Activated CD4-positive, alpha-beta memory T cell treated with anti-CD3 and anti-CD28 coated beads, Interleukin-2, amount 10 ng/mL, durations not matched to agents 7 days and 5 days (primary cell): ENCODE measurements at regions not wholly inside any gene's neighbourhood (a gene's known extent, or its start where the extent isn't known, plus 50 kb on each side); places are given as distances from the start of the nearest gene placed in this dataset.

Source experiments
- CTCF ChIA-PET: fragments of 350-600 bp; sonication (Branson Sonifier 250); formaldehyde crosslinking; loops from one replicate; lab custom pipeline; 2021; ENCODE audit warnings: antibody characterized with exemption, inconsistent platforms; lab: Charles Lee
- POLR2A ChIA-PET: fragments of 350-600 bp; sonication (Branson Sonifier 250); formaldehyde crosslinking; loops from one replicate; lab custom pipeline; 2021; ENCODE audit warnings: antibody characterized with exemption; lab: Charles Lee
- DNase-seq: peaks from one replicate; pipeline ENCODE4 v3.0.0-alpha.2; 2020
- H3K27ac Mint-ChIP-seq: one replicate; pipeline ENCODE4 v1.8.0; 2021; ENCODE audit warnings: mild to moderate bottlenecking, mixed read lengths
- H3K27me3 Mint-ChIP-seq: one replicate; pipeline ENCODE4 v1.8.0; 2021; ENCODE audit warnings: mixed read lengths
- H3K36me3 Mint-ChIP-seq: one replicate; pipeline ENCODE4 v1.8.0; 2021; ENCODE audit warnings: low read depth, mixed read lengths
- H3K4me1 Mint-ChIP-seq: one replicate; pipeline ENCODE4 v1.8.0; 2021; ENCODE audit warnings: mixed read lengths
- H3K4me3 Mint-ChIP-seq: one replicate; pipeline ENCODE4 v1.8.0; 2021; ENCODE audit warnings: mild to moderate bottlenecking, mixed read lengths
- H3K9me3 Mint-ChIP-seq: one replicate; pipeline ENCODE4 v1.8.0; 2021; ENCODE audit warnings: mixed read lengths

DNA sequence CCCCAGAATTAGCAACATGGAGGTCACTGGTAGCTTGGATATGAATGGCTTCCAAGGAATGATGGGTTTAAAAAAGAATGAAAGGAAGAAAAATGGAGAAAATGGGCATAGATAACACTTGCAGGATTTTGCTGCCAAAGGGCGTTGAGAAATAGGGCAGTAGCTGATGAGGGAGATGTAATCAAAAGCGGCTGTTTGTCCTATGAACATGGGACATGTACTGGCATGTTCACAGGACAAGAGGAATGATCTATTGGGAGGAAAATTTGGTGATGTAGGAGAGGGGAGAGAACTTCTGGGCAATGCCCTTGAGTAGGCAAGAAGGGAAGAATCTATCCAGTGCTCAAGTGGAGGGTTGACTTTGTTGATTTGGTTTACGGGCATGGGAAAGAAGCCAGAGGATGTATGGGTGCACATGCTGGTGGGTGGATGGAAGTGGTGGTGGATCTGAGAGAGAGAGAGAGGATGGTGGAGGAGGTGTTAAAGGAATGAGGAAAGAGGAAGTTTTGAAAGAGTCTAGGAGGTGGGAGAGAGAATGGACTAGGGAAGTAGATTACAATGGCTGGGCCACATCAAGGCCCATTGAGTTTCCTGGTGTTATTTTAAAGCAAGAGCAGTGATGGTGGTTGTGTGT is 115.1 kb upstream of the MVB12B start:
- H3K27me3 Mint-ChIP-seq = peaks cover 21% of the 10 kb centered on the region
- no peak overlapping the region for H3K27ac Mint-ChIP-seq
- no peaks in the 10 kb centered on the region for H3K36me3 Mint-ChIP-seq
- no peak overlapping the region for H3K4me3 Mint-ChIP-seq
- H3K4me1 Mint-ChIP-seq = no peaks in the 10 kb centered on the region
- DNase-seq = no peak
- ChIA-PET CTCF (no interaction called here), POLR2A (no interaction called here)
- H3K9me3 Mint-ChIP-seq = peaks cover 4% of the 10 kb centered on the region

DNA sequence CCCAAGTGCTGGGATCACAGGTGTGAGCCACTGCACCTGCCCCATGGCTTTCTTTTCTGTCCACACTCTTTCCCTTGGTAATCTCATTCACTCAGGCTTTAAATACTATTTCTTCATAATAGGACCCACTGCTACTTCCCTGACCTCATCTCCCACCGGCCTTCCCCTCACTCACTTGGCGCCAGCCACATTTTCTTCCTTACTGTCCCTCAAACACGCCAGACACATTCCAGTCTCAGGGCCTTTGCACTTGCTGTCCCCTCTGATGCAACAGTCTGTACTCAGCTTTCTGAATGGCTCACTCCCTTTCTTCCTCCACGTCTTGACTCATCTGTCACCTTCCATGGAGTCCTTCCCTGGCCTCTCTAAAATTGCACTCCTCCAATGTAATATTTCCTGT is 111.1 kb upstream of the MVB12B start:
- H3K27me3 Mint-ChIP-seq = peaks cover 31% of the 10 kb centered on the region
- no peak overlapping the region for H3K27ac Mint-ChIP-seq
- no peaks in the 10 kb centered on the region for H3K36me3 Mint-ChIP-seq
- no peaks in the 10 kb centered on the region for H3K4me1 Mint-ChIP-seq
- no peak for DNase-seq
- peaks cover 4% of the 10 kb centered on the region for H3K9me3 Mint-ChIP-seq
- H3K4me3 Mint-ChIP-seq = no peak overlapping the region
- ChIA-PET CTCF (no interaction called here), POLR2A (no interaction called here)

DNA sequence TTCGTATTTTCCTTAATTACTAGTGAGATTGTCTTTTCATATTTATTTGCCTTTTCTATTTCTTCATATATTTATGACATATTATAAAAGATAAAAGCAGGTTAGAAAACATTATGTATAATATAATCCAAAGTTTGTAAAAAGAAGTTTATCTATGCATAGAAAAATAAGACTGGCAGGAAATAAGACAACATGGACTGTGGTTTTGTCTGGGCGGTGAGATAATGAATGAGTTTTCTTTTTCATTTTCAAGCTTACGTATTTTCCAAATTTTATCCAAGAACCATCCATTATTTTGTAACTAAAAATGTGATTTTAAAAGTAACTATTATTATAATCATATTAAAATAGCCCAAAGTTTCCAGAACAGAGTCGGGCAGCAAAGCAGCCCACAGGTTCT is 109.8 kb upstream of the MVB12B start:
- Mint-ChIP-seq H3K4me1 (no peaks in the 10 kb centered on the region), H3K27me3 (peaks cover 43% of the 10 kb centered on the region), H3K9me3 (peaks cover 4% of the 10 kb centered on the region), H3K27ac (no peak overlapping the region), H3K36me3 (no peaks in the 10 kb centered on the region), H3K4me3 (no peak overlapping the region)
- ChIA-PET CTCF (no interaction called here), POLR2A (no interaction called here)
- no peak for DNase-seq

DNA sequence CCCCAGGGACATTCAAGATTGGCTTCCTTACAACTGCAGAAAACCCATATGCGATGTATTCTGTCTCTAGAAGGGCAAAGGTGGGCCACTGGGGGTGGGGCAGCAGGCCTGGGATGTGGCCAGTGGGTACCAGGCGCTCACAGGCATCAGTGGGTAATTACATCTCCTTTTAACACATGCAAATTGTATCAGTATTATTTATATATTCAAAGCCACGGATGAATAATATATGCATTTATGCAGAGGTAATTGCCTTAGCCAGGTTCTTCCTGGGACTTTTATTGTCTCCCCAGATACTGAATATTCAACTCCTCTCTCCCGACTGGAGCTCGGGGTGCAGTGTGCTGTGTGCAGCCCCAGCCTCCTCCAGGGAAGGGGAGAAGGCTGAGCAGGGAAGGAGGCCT is 109.4 kb upstream of the MVB12B start:
- H3K4me1 Mint-ChIP-seq = no peaks in the 10 kb centered on the region
- H3K36me3 Mint-ChIP-seq = no peaks in the 10 kb centered on the region
- H3K4me3 Mint-ChIP-seq = no peak overlapping the region
- CTCF ChIA-PET = no interaction called here
- no peak for DNase-seq
- no peak overlapping the region for H3K27ac Mint-ChIP-seq
- H3K27me3 Mint-ChIP-seq = peaks cover 47% of the 10 kb centered on the region
- H3K9me3 Mint-ChIP-seq = peaks cover 4% of the 10 kb centered on the region
- POLR2A ChIA-PET = no interaction called here

DNA sequence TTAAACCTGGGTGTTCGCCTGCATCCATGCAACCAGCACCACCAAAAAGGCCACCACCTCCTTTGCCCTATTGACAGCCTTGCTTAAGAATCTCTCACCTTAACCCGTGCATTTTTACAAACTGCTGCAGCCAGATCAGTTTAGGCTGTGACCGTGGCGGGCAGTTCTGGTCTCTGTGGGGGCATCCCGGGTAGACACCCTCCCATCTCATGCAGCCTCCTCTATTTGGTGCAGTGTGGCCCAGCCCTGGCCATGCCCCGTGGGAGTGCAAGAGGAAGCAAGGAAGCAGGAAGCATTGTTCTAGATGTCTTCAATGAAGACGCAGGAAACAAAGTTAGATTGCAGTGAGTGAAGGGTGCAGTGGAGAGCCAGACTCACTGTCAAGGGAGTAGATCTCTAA is 108.8 kb upstream of the MVB12B start:
- H3K27me3 Mint-ChIP-seq = peaks cover 51% of the 10 kb centered on the region
- CTCF ChIA-PET = no interaction called here
- H3K36me3 Mint-ChIP-seq = no peaks in the 10 kb centered on the region
- H3K9me3 Mint-ChIP-seq = peaks cover 4% of the 10 kb centered on the region
- H3K4me3 Mint-ChIP-seq = no peak overlapping the region
- no peak for DNase-seq
- no peak overlapping the region for H3K27ac Mint-ChIP-seq
- POLR2A ChIA-PET = no interaction called here
- H3K4me1 Mint-ChIP-seq = no peaks in the 10 kb centered on the region

DNA sequence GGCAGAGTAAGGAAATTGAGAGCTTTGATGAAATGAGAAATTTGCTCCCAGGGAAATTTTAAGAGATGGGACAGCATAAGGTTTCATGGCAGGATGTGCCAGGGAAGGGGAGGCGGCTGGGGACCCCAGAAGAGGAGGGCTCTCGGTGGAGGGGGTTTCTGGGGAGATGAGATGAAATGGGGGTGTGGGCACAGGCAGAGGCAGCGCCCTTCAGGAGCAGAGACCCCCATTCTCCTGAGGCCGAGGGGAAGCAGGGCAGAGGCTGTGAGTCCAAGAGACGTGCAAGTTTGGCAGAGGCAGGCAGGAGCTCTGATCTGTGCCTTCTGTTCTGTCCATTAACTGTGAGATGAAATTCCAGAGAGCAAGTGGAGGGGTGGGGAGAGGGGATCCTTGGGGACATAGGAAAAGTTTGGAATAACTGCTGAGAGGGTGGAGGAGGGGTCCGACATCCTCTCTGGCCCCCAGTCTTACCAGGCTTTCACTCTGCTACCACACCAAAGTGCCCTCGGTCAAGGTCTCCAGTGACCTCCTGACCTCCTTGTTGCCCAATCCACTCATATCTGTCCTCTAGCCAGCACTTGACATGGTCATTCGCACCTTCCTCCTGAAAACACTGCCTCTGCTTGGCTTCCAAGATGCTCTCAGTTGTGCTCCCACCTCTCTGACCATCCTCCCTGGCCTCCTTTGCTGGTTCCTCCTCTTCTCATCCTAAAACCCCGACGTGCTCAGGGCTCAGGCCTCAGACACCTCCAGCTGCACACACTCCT is 108.1 kb upstream of the MVB12B start:
- Mint-ChIP-seq H3K36me3 (no peaks in the 10 kb centered on the region), H3K27ac (no peak overlapping the region), H3K4me3 (no peak overlapping the region), H3K4me1 (no peaks in the 10 kb centered on the region), H3K9me3 (peaks cover 4% of the 10 kb centered on the region), H3K27me3 (peaks cover 51% of the 10 kb centered on the region)
- DNase-seq = no peak
- CTCF ChIA-PET = no interaction called here
- POLR2A ChIA-PET = no interaction called here

DNA sequence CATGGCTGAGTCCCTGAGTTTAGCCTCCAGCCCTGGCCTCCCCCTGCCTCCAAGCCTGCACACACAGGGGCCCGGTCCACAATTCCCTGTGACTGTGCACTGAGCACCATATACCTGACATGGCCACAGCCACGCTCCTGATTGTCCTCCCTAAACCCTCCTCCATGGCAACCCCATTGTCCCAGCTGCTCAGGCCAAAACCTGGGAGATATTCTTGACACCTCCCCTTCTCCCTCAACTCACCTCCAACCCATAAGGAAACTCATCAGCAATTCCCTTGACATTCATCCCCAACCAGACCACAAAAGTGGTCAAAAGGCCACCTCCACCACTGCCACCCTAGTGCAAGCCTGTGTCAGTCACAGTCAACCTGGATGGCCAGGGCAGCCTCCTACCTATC is 107.5 kb upstream of the MVB12B start:
- ChIA-PET POLR2A (no interaction called here), CTCF (no interaction called here)
- Mint-ChIP-seq H3K27ac (no peak overlapping the region), H3K4me1 (no peaks in the 10 kb centered on the region), H3K4me3 (no peak overlapping the region), H3K9me3 (peaks cover 1% of the 10 kb centered on the region), H3K27me3 (peaks cover 55% of the 10 kb centered on the region), H3K36me3 (no peaks in the 10 kb centered on the region)
- no peak for DNase-seq

DNA sequence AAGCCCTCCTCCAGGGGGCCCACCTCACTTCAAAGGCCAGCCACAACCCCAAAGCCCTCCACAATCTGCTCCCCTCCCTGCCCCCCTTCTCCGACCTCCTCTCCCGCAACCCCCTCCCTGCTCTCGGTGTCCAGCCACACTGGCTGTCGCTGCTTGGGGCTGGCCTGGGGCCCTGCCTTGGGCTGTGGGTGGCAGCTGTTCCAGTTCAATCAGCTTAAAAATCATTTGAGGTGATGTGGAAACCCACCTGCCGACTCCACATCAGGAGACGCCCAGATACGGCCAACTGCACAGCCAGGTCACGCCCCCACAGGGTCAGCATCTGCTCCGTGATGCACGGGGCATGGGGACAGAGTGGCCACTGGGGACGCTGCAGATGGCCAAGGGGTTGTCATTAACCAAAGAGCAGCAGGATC is 107.0 kb upstream of the MVB12B start:
- H3K9me3 Mint-ChIP-seq = no peaks in the 10 kb centered on the region
- no peaks in the 10 kb centered on the region for H3K4me1 Mint-ChIP-seq
- peaks cover 58% of the 10 kb centered on the region for H3K27me3 Mint-ChIP-seq
- no peak for DNase-seq
- POLR2A ChIA-PET = no interaction called here
- CTCF ChIA-PET = no interaction called here
- no peak overlapping the region for H3K27ac Mint-ChIP-seq
- H3K4me3 Mint-ChIP-seq = no peak overlapping the region
- no peaks in the 10 kb centered on the region for H3K36me3 Mint-ChIP-seq

DNA sequence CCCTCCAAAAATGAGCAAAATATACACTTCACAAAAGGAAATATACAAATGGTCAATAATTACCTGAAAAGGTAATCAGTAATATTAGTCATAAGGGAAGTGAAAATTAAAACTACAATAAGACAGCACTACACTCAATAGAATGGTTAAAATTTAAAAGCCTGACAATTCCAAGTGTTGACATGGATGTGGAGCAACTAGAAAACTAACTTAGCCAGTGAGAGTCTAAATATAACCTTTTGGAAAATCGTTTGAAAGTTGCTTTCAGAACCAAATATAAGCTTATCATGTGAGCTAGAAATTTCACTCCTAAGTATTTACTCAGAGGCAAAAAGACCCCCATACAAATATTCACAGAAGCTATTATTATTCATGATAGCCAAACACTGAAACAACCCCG is 105.1 kb upstream of the MVB12B start:
- POLR2A ChIA-PET = no interaction called here
- Mint-ChIP-seq H3K27ac (no peak overlapping the region), H3K36me3 (no peaks in the 10 kb centered on the region), H3K9me3 (no peaks in the 10 kb centered on the region), H3K4me1 (no peaks in the 10 kb centered on the region), H3K4me3 (no peak overlapping the region), H3K27me3 (peaks cover 53% of the 10 kb centered on the region)
- CTCF ChIA-PET = no interaction called here
- DNase-seq = no peak

DNA sequence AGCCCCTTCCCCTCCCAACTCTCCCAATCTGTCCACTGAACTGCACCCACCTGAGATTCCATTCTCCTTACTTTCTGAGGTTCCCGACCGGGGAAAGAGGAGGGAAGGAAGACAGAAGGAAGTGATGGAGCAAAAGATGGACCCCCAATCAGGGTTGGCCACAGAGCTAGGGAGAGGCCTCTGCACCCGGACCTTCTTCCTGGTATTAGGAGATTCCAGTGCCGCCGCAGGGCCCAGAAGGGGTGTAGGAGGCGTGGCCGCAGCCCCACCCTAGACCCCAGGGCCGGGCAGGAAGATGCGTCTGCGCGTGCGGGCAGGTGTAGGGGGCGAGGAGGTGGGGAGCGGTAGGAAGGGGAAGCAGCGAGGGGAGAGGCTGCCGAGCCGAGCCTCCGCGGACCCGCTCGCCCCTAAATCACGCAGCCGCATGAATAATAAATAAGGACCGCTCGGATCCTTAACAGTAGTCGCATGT is 104.2 kb upstream of the MVB12B start:
- no peaks in the 10 kb centered on the region for H3K9me3 Mint-ChIP-seq
- no peaks in the 10 kb centered on the region for H3K4me1 Mint-ChIP-seq
- CTCF ChIA-PET = no interaction called here
- DNase-seq = no peak
- peaks cover 55% of the 10 kb centered on the region for H3K27me3 Mint-ChIP-seq
- H3K27ac Mint-ChIP-seq = no peak overlapping the region
- H3K36me3 Mint-ChIP-seq = no peaks in the 10 kb centered on the region
- H3K4me3 Mint-ChIP-seq = no peak overlapping the region
- POLR2A ChIA-PET = no interaction called here

DNA sequence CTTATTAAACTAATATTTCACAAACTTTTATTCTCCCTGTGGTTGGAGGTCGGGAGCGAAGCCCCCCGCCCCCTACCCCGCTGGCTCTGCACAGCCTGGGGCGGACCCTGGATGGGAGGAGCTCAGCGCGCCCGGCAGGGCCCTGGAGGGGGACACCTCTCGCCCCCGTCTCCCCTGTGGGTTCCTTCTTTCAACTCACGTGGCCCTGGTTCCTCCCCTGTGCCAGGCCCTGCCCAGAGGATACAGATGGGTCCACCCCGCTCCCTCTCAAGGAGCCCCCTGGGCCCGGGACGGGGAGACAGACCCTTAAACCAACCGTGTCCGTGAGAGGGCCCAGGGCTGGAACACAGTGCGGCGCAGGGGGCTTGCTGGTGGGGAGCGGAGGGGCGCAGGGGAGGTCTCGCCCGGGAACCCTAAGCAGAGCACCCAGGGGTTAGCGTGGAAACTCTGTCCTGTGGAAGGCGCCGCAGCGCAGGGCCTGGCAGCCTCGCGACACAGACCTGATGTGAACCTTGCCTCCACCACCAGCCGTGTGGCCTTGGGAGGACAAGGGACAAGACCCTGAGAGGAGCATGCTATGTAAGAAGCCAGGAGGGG is 103.7 kb upstream of the MVB12B start:
- H3K4me3 Mint-ChIP-seq = no peak overlapping the region
- H3K4me1 Mint-ChIP-seq = no peaks in the 10 kb centered on the region
- no peaks in the 10 kb centered on the region for H3K36me3 Mint-ChIP-seq
- no peak overlapping the region for H3K27ac Mint-ChIP-seq
- no peaks in the 10 kb centered on the region for H3K9me3 Mint-ChIP-seq
- ChIA-PET CTCF (no interaction called here), POLR2A (no interaction called here)
- DNase-seq = no peak
- peaks cover 51% of the 10 kb centered on the region for H3K27me3 Mint-ChIP-seq

DNA sequence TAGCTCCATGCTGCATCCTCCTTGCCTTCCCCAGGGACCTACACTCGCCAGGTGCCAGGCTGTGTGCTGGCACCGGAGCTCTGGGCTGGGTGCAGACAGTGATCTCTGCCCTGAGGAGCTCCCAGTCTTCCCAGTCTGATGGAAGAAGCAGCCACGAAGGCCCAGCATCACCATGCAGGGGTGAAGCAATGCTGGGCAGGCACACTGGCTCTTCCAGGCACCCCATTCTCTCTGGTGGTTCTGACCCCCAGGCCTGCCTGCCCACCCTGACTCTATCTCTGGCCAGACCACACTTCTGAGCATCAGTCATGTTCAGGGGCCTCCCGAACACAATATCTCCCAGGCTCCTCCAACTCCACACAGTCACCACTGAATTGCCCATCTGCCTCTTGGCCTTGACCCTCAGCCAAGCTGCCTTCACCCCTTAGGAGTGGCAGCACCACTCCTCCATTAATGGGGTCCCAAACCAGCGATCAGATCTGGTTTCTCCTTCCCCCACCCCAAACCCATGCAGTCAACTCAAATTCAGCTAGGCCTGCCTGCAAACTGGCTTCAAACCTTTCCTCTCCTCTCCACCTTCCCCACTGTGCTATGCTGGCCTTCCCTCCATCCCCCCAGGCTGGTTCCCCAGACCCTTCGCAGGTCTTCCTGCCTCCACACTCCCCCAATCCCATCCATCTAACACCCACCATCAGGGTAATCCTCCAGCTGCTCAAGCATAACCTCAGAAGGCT is 102.7 kb upstream of the MVB12B start:
- H3K4me1 Mint-ChIP-seq = no peaks in the 10 kb centered on the region
- ChIA-PET POLR2A (no interaction called here), CTCF (no interaction called here)
- H3K4me3 Mint-ChIP-seq = no peak overlapping the region
- DNase-seq = no peak
- no peaks in the 10 kb centered on the region for H3K36me3 Mint-ChIP-seq
- H3K27ac Mint-ChIP-seq = no peak overlapping the region
- peaks cover 55% of the 10 kb centered on the region for H3K27me3 Mint-ChIP-seq
- H3K9me3 Mint-ChIP-seq = no peaks in the 10 kb centered on the region
